BJ (cell line): ENCODE measurements at regions not wholly inside any gene's neighbourhood (a gene's known extent, or its start where the extent isn't known, plus 50 kb on each side); places are given as distances from the start of the nearest gene placed in this dataset.

Experiments
- CTCF ChIA-PET: fragments of 350-600 bp; formaldehyde crosslinking; extraction: SDS; loops from one replicate; lab custom pipeline; 2021; ENCODE audit warnings: antibody characterized with exemption, inconsistent platforms; lab: Yijun Ruan, JAX
- POLR2A ChIA-PET: fragments of 300-600 bp; sonication (Branson Sonifier 250); formaldehyde crosslinking; extraction: SDS; loops from one replicate; lab custom pipeline; 2021; ENCODE audit warnings: antibody characterized with exemption; lab: Charles Lee
- DNase-seq: peaks from one replicate; pipeline ENCODE4 v3.0.0-alpha.2; 2011; ENCODE audit warnings: low read depth
- H3K27me3 ChIP-seq: 2 replicates; pipeline ENCODE4 v1.6.0; 2011; ENCODE audit warnings: low read length; ENCODE audit not compliant: control insufficient read depth, insufficient read depth
- H3K36me3 ChIP-seq: 2 replicates; pipeline ENCODE4 v1.5.1; 2011; ENCODE audit warnings: low read length; ENCODE audit not compliant: control insufficient read depth, insufficient read depth
- H3K4me3 ChIP-seq: 2 replicates; pipeline ENCODE4 v1.5.1; 2011; ENCODE audit warnings: low read depth, mild to moderate bottlenecking, control low read depth, low read length
- CTCF ChIP-seq: IDR thresholded peaks from 2 replicates; pipeline ENCODE4 v1.5.1; 2011; ENCODE audit warnings: low read depth, mild to moderate bottlenecking, control low read depth, inconsistent platforms, low read length, moderate library complexity; ENCODE audit not compliant: insufficient read depth

DNA sequence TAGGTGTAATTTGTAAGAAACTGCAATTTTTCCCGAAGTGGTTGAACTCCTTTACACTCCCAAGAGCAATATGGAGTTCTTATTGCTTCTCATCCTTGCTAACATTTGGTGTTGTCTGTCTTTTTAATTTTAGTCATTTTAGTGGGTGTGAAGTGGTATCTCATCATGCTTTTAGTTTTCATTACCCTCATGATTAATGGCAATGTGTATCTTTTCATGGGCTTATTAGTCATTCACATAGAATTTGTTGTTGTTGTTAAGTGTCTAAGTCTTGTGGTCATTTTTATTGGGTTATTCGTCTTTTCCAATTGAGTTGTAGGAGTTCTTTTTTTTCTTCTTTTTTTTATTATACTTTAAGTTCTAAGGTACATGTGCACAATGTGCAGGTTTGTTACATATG is 238.3 kb upstream of the SESN3 start:
- H3K36me3 ChIP-seq, result no peaks in the 10 kb centered on the region
- no peak for DNase-seq
- CTCF ChIA-PET, result no interaction called here
- no peak for TF ChIP-seq CTCF
- H3K27me3 ChIP-seq, result peaks cover 1% of the 10 kb centered on the region; the same call in 1 of the 2 replicates
- POLR2A ChIA-PET, result no interaction called here
- no peak overlapping the region for H3K4me3 ChIP-seq

- POLR2A ChIA-PET, result no interaction called here
These were observed 235.4 kb upstream of the SESN3 start for GRCh38 chr11:95466416-95466815.

DNA sequence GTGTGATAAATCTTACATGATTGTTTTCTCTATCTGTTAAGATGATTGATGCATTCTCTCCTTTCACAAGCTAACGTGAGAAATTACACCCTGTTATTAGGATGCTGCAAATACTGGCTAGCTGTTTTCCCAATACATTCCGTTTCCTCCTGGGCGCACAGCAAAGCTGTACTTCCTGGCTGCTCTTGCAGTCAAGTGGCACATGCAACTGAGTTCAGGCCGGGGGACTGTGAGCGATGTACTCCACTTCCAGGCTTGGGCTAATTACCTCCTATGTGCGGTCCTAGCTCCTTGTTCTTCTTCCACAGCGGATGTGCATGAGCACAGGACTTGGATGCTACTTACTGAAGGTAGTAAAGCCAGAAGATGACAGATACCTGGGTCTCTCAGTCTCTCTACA is 234.9 kb upstream of the SESN3 start:
- POLR2A ChIA-PET, result no interaction called here
- Histone ChIP-seq H3K36me3 (no peaks in the 10 kb centered on the region), H3K4me3 (no peak overlapping the region), H3K27me3 (0 out of 2 replicates have a peak, but pooled peaks cover 2% of the 10 kb centered on the region)
- DNase-seq, result no peak
- CTCF ChIA-PET, result no interaction called here
- TF ChIP-seq CTCF, result no peak

More at GRCh38 chr11:95466416-95466815, 235.4 kb upstream of the SESN3 start:
- Histone ChIP-seq H3K27me3 (no peaks in the 10 kb centered on the region), H3K36me3 (no peaks in the 10 kb centered on the region), H3K4me3 (no peak overlapping the region)
- CTCF ChIA-PET, result no interaction called here
- no peak for DNase-seq
- TF ChIP-seq CTCF, result no peak

DNA sequence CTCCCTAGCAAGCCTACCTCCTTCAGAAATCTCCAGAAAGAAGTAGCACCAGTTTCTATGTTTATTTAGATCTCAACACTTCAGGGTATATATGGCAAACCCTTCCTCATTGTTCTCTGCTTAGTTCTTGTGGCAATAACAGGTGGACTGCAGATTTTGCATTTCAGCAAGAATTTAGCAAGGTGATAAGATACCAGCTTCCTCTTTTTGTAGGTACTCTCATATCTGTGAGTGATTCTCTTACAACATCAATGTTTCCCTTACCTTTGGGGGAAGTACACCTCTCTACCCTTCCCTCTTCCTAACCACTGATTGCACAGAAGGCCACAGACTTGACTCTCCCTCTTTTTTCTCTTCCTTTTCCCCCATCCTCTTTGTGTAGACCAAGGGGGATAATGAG is 230.9 kb upstream of the SESN3 start:
- H3K27me3 ChIP-seq, result 0 out of 2 replicates have a peak, but pooled peaks cover 2% of the 10 kb centered on the region
- DNase-seq, result no peak
- CTCF ChIA-PET, result no interaction called here
- no peaks in the 10 kb centered on the region for H3K36me3 ChIP-seq
- no peak for TF ChIP-seq CTCF
- no peak overlapping the region for H3K4me3 ChIP-seq
- POLR2A ChIA-PET, result no interaction called here

GRCh38 chr11:95461348-95461747 is 230.3 kb upstream of the SESN3 start:
- no peak for TF ChIP-seq CTCF
- DNase-seq, result no peak
- Histone ChIP-seq H3K36me3 (no peaks in the 10 kb centered on the region), H3K4me3 (no peak overlapping the region), H3K27me3 (0 out of 2 replicates have a peak, but pooled peaks cover 2% of the 10 kb centered on the region)
- ChIA-PET CTCF (no interaction called here), POLR2A (no interaction called here)
